ENCODE measurements at regions not wholly inside any gene's neighbourhood (a gene's known extent, or its start where the extent isn't known, plus 50 kb on each side); places are given as distances from the start of the nearest gene placed in this dataset.

- Histone ChIP-seq H2AFZ (no peak overlapping the region), H3K4me2 (ENCODE audit: low read length) (no peak overlapping the region), H3K27me3 (ENCODE audit: control insufficient read depth, insufficient read depth, low read length) (no peaks in the 10 kb centered on the region), H3K9ac (no peak overlapping the region), H3K4me1 (no peaks in the 10 kb centered on the region), H3K9me3 (ENCODE audit: control insufficient read depth, low read length) (no peaks in the 10 kb centered on the region), H3K27ac (no peak overlapping the region), H3K36me3 (ENCODE audit: control insufficient read depth, insufficient read depth, low read length) (no peaks in the 10 kb centered on the region), H3K79me2 (no peaks in the 10 kb centered on the region), H3K4me3 (ENCODE audit: low read depth, low read length) (no peak overlapping the region)
- TF ChIP-seq, protein P1, sequence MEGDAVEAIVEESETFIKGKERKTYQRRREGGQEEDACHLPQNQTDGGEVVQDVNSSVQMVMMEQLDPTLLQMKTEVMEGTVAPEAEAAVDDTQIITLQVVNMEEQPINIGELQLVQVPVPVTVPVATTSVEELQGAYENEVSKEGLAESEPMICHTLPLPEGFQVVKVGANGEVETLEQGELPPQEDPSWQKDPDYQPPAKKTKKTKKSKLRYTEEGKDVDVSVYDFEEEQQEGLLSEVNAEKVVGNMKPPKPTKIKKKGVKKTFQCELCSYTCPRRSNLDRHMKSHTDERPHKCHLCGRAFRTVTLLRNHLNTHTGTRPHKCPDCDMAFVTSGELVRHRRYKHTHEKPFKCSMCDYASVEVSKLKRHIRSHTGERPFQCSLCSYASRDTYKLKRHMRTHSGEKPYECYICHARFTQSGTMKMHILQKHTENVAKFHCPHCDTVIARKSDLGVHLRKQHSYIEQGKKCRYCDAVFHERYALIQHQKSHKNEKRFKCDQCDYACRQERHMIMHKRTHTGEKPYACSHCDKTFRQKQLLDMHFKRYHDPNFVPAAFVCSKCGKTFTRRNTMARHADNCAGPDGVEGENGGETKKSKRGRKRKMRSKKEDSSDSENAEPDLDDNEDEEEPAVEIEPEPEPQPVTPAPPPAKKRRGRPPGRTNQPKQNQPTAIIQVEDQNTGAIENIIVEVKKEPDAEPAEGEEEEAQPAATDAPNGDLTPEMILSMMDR (IDR thresholded peaks at IDR 0.05): no peak
Observed at GRCh38 chr3:40969756-40970466, 229.4 kb upstream of the CTNNB1 start.

DNA sequence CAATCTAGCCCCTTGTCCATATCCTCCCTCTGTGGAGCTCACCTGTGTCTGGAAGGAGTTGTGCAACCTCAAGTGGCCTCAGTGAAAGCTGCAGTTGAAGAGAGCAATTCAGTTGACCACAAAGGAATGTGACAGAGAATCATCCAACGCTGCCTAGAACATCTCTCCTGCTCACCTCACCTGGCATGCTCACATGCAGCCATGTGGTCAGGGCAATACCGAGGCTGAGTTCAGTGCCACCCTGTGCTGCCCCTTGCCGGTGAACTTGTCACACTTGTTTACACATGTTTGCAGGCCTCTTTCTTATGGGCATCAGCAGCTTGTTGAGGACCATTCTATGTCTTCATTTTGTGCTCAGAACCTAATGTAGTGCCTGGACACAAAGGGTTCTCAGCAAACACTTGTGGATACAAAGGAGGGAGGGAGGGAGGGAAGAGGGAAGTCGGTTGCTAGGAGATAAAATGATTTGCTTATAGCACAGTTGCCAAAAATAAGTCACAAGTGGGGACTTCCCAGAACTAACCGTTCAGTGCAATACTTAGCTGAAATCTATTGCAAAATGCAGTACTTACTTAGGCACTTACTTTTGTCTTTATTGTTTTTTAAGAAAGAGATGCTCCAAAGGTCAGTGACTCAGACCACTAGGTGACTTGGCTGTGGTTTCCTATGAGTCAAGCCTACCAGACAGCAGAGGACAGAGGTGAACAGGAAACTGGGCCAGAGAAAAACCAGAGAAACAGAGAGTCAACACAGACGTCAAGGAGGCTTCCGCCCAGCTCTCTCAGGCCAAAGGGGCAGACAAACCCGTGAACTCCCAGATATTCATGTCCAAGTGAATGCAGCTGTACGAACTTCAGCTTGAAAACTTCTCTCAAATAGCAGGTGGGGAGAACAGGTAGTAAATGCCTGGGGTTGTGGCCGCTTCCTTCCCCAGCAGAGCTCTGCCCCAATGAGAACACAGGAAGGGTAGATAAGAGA is 227.8 kb upstream of the CTNNB1 start:
- Histone ChIP-seq H3K79me2 (no peaks in the 10 kb centered on the region), H2AFZ (no peak overlapping the region), H3K27me3 (ENCODE audit: control insufficient read depth, insufficient read depth, low read length) (no peaks in the 10 kb centered on the region), H3K9ac (no peak overlapping the region), H3K27ac (peak overlapping the region; percentile 65), H3K4me1 (no peaks in the 10 kb centered on the region), H3K36me3 (ENCODE audit: control insufficient read depth, insufficient read depth, low read length) (no peaks in the 10 kb centered on the region), H3K4me2 (ENCODE audit: low read length) (no peak overlapping the region), H3K4me3 (ENCODE audit: low read depth, low read length) (no peak overlapping the region), H3K9me3 (ENCODE audit: control insufficient read depth, low read length) (no peaks in the 10 kb centered on the region)
- TF ChIP-seq, protein P1 (IDR thresholded peaks at IDR 0.05): no peak

DNA sequence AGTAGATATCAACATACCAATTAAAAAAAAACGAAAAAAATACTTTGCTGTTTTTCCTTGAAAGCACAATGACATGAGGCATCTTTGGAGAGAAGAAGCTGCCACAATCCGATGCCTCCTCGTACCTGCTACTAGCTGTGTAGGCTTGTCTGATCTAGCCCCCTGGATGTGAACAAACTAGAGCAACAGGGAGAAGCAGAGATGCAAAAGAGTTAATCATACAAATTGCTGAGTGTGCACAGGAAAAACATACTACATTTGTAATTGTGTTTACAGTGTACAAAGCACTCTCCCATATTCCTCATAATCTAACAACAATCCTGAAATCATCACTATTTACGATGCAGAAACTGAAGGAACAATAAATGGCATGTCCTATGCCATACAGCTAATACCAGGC is 227.0 kb upstream of the CTNNB1 start:
- Histone ChIP-seq H3K79me2 (no peaks in the 10 kb centered on the region), H3K4me1 (no peaks in the 10 kb centered on the region), H2AFZ (no peak overlapping the region), H3K27me3 (ENCODE audit: control insufficient read depth, insufficient read depth, low read length) (no peaks in the 10 kb centered on the region), H3K4me2 (ENCODE audit: low read length) (no peak overlapping the region), H3K36me3 (ENCODE audit: control insufficient read depth, insufficient read depth, low read length) (no peaks in the 10 kb centered on the region), H3K9ac (no peak overlapping the region), H3K9me3 (ENCODE audit: control insufficient read depth, low read length) (no peaks in the 10 kb centered on the region), H3K4me3 (ENCODE audit: low read depth, low read length) (no peak overlapping the region), H3K27ac (peak overlapping the region; percentile 65)
- TF ChIP-seq, protein P1 (IDR thresholded peaks at IDR 0.05): no peak

DNA sequence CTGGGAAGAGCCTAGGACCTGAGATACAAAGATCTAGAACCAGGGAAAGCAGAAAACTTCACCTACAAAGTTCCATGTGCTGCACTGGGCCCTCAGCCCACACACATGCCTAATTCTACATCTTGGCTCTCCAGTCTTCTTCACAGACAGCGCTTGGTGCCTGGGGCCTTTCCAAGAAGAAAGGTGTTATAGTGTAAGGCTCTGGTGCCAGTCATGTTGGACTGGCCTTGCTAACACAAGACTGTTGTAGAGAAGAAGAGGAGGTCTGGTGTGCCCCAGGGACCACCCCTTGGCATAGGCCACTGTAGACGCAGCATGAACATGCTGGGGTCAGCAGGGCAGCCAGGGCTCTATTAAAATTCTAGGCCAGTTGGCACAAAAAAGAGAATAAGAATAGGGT is 226.2 kb upstream of the CTNNB1 start:
- H3K27ac ChIP-seq: no peak overlapping the region

More for the DNA sequence above, 226.2 kb upstream of the CTNNB1 start:
- H3K9me3 ChIP-seq (ENCODE audit: control insufficient read depth, low read length): no peaks in the 10 kb centered on the region
- no peaks in the 10 kb centered on the region for H3K79me2 ChIP-seq
- no peak overlapping the region for H3K9ac ChIP-seq
- no peaks in the 10 kb centered on the region for H3K4me1 ChIP-seq
- H3K4me3 ChIP-seq (ENCODE audit: low read depth, low read length): no peak overlapping the region
- H3K4me2 ChIP-seq (ENCODE audit: low read length): no peak overlapping the region
- H3K36me3 ChIP-seq (ENCODE audit: control insufficient read depth, insufficient read depth, low read length): no peaks in the 10 kb centered on the region
- H2AFZ ChIP-seq: no peak overlapping the region
- H3K27me3 ChIP-seq (ENCODE audit: control insufficient read depth, insufficient read depth, low read length): no peaks in the 10 kb centered on the region
- TF ChIP-seq, protein P1 (IDR thresholded peaks at IDR 0.05): no peak
